Skeletal muscle satellite cell (primary cell): ENCODE measurements at regions not wholly inside any gene's neighbourhood (a gene's known extent, or its start where the extent isn't known, plus 50 kb on each side); places are given as distances from the start of the nearest gene placed in this dataset.

Source experiments
- H3K27me3 ChIP-seq: 2 replicates; pipeline ENCODE4 v1.7.0; 2013; ENCODE audit warnings: low read length; ENCODE audit not compliant: control insufficient read depth, insufficient read depth
- H3K36me3 ChIP-seq: 2 replicates; pipeline ENCODE4 v1.7.0; 2013; ENCODE audit warnings: mild to moderate bottlenecking, control low read depth, low read length; ENCODE audit not compliant: insufficient read depth
- H3K4me1 ChIP-seq: 2 replicates; pipeline ENCODE4 v1.7.0; 2013; ENCODE audit warnings: low read length; ENCODE audit not compliant: control insufficient read depth, insufficient read depth
- H3K4me2 ChIP-seq: 2 replicates; pipeline ENCODE4 v1.7.0; 2013; ENCODE audit warnings: mild to moderate bottlenecking, low read length
- H3K4me3 ChIP-seq: 2 replicates; pipeline ENCODE4 v1.7.0; 2013; ENCODE audit warnings: low read length
- H3K9ac ChIP-seq: 2 replicates; pipeline ENCODE4 v1.7.0; 2013; ENCODE audit warnings: mild to moderate bottlenecking, low read depth, low read length, moderate library complexity
- H3K9me3 ChIP-seq: replicated peaks from 2 replicates; pipeline ENCODE4 v1.7.0; 2013; ENCODE audit warnings: mild to moderate bottlenecking, control low read depth, low read length

DNA sequence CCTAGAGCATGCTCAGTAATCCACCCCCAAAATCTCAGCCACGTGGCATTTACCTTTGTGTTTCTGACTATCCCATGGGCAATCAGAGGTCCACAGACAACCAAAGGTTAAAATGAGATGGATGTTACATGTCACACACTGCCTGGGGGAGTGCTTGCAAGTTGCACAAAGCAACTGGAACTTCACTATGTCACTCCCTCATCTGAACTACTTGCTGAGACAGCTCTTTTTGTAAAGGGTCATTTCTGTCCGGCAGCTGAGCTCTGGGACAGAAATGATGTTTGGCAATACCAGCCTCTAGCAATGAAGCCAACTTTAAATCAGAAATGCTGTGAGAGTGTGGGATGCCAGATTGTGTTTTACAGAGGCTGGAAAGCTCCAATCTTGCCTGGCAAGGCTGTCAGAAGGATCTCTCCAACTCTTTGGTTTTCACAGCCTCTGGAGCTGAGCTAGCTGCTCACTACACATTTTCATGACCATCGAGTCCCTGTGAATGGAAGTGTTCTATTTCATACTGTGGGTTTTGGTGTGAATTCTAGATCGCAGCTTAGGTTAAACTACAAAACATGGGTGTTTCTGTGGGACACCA, 66.3 kb upstream of the TMEM215 start:
- H3K4me1 ChIP-seq, result no peaks in the 10 kb centered on the region
- no peaks in the 10 kb centered on the region for H3K36me3 ChIP-seq
- no peak overlapping the region for H3K9ac ChIP-seq
- H3K4me2 ChIP-seq, result no peak overlapping the region
- no peak overlapping the region for H3K4me3 ChIP-seq
- no peaks in the 10 kb centered on the region for H3K9me3 ChIP-seq
- H3K27me3 ChIP-seq, result peaks cover 2% of the 10 kb centered on the region

DNA sequence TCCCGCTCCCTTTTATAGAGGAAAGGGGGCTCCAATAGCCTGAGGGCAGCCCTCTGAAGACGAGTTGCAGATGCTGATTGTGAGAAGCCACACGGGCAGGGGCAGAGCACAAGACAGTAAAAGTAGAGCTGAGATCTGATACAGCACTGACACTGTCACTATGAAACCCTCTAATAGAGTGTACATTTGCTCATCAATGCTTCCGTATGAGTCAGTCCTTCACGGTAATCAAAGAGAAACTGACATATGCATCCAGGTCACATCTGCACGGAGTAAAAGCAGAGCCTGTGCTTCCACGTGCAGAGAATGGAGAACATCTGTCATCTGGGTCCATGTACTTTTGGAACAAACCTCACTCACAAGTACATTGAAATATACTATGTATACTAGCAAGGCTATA, 60.6 kb upstream of the TMEM215 start:
- Histone ChIP-seq H3K4me2 (no peak overlapping the region), H3K9ac (no peak overlapping the region), H3K36me3 (no peaks in the 10 kb centered on the region), H3K27me3 (peaks cover 24% of the 10 kb centered on the region), H3K9me3 (no peaks in the 10 kb centered on the region), H3K4me1 (no peaks in the 10 kb centered on the region), H3K4me3 (no peak overlapping the region)

DNA sequence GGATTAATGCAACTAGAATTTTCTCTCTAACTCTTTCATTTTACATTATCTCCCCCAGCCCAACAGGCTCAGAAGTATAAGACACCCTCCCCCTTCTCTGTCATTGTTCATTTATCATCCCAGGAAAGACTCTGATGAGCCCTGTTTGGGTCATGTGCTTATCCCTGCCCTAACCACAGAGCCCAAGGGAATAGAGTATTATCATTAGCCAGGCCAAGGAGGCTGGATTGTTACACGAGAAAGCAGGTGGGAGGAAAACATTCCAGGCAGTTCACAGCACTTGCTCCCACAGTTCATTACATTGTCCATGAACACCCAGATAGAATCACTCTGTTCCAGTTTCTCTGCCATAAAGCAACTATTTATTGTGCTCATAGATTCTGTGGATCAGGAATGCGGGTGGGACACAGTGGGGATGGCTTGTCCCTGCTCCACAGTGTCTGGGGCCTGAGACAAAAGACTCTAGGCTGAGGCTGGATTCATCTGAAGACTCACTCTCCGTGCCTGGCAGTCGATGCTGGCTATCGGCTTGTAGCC, 59.5 kb upstream of the TMEM215 start:
- Histone ChIP-seq H3K9ac (no peak overlapping the region), H3K4me1 (no peaks in the 10 kb centered on the region), H3K9me3 (no peaks in the 10 kb centered on the region), H3K36me3 (no peaks in the 10 kb centered on the region), H3K27me3 (peaks cover 24% of the 10 kb centered on the region), H3K4me2 (no peak overlapping the region), H3K4me3 (no peak overlapping the region)

GRCh38 chr9:32725066-32725860, 58.1 kb upstream of the TMEM215 start:
- Histone ChIP-seq H3K4me2 (no peak overlapping the region), H3K4me3 (no peak overlapping the region), H3K4me1 (no peaks in the 10 kb centered on the region), H3K9ac (no peak overlapping the region), H3K27me3 (peaks cover 24% of the 10 kb centered on the region), H3K9me3 (no peaks in the 10 kb centered on the region), H3K36me3 (no peaks in the 10 kb centered on the region)

DNA sequence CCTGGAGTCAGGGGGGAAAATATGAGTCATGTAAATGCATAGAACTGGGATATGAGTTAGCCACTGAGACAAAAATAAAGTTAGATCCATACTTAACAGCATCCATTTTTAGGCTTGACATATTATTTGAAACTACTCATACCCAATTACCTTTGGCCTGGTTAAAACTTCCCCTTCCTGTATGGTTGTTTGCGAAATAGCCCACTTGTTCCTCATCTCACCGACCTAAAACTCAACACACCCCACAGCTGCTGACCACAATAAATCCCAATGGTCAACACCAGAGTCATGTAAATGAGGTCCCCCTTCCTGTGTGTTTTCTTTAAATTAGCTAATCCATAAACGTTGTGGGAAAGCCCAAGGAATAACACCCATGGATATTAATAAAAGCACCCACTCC, 55.2 kb upstream of the TMEM215 start:
- H3K36me3 ChIP-seq, result no peaks in the 10 kb centered on the region
- no peaks in the 10 kb centered on the region for H3K4me1 ChIP-seq
- H3K9ac ChIP-seq, result no peak overlapping the region
- peaks cover 11% of the 10 kb centered on the region for H3K27me3 ChIP-seq
- no peaks in the 10 kb centered on the region for H3K9me3 ChIP-seq
- H3K4me2 ChIP-seq, result no peak overlapping the region
- H3K4me3 ChIP-seq, result no peak overlapping the region
